H1 (cell line): ENCODE measurements at regions not wholly inside any gene's neighbourhood (a gene's known extent, or its start where the extent isn't known, plus 50 kb on each side); places are given as distances from the start of the nearest gene placed in this dataset.

Source experiments
- CTCF ChIA-PET: fragments of 300-600 bp; sonication (Branson Sonifier 250); formaldehyde crosslinking; loops from one replicate; lab custom pipeline; 2021; ENCODE audit not compliant: partially characterized antibody; lab: Charles Lee
- POLR2A ChIA-PET: fragments of 300-600 bp; sonication (Branson Sonifier 250); formaldehyde crosslinking; loops from one replicate; lab custom pipeline; 2021; ENCODE audit warnings: inconsistent platforms; ENCODE audit not compliant: partially characterized antibody; lab: Charles Lee
- DNase-seq, 2 experiments: peaks; one replicate each; pipeline versions ENCODE4 v3.0.0 to v3.0.0-alpha.2; 2010 to 2022; ENCODE audit warnings: low spot score in 2 of 2, low read depth in 1 of 2, mixed read lengths in 1 of 2
- FAIRE-seq: peaks from 2 replicates; lab custom pipeline; 2011; peaks lifted over from hg19 to GRCh38; lab: Jason Lieb, UNC
- H2AFZ ChIP-seq: 2 replicates; pipeline ENCODE4 v1.8.1; 2012; ENCODE audit warnings: low read length, inconsistent platforms
- H2AK5ac ChIP-seq: 2 replicates; pipeline ENCODE4 v1.6.1; 2013; ENCODE audit warnings: low read depth, low read length
- H2BK120ac ChIP-seq: replicated peaks from 2 replicates; pipeline ENCODE3; 2013; ENCODE audit warnings: low read depth, low read length, inconsistent platforms
- H2BK12ac ChIP-seq: 2 replicates; pipeline ENCODE4 v1.6.1; 2013; ENCODE audit warnings: low read depth, low read length
- H2BK15ac ChIP-seq: 2 replicates; pipeline ENCODE4 v1.6.1; 2013; ENCODE audit warnings: low read length
- H2BK20ac ChIP-seq: 2 replicates; pipeline ENCODE4 v1.6.1; 2013; ENCODE audit warnings: low read length
- H2BK5ac ChIP-seq: 2 replicates; pipeline ENCODE4 v1.6.1; 2013; ENCODE audit warnings: low read depth, low read length
- H3K14ac ChIP-seq: 2 replicates; pipeline ENCODE4 v1.6.1; 2013; ENCODE audit warnings: inconsistent platforms; ENCODE audit not compliant: insufficient read length
- H3K18ac ChIP-seq: 2 replicates; pipeline ENCODE4 v1.6.1; 2013; ENCODE audit warnings: low read length; ENCODE audit errors: extremely low read depth
- H3K23ac ChIP-seq: 2 replicates; pipeline ENCODE4 v1.6.1; 2013; ENCODE audit warnings: inconsistent platforms; ENCODE audit not compliant: insufficient read length
- H3K23me2 ChIP-seq: 2 replicates; pipeline ENCODE4 v1.6.1; 2013; ENCODE audit warnings: low read depth, low read length
- H3K27ac ChIP-seq: 2 replicates; pipeline ENCODE4 v1.6.1; 2011; ENCODE audit warnings: low read depth, low read length, inconsistent platforms
- H3K27me3 ChIP-seq, 4 experiments: replicated peaks in 1 of 4; 1 replicate in 1 of 4; 2 replicates in 3 of 4; pipeline versions ENCODE4 v1.6.1 to v1.8.1; 2011 to 2013; ENCODE audit warnings: low read length in 3 of 4, mild to moderate bottlenecking in 3 of 4, inconsistent platforms in 2 of 4, mixed read lengths in 2 of 4, moderate library complexity in 1 of 4; ENCODE audit not compliant: control insufficient read depth in 3 of 4, insufficient read depth in 3 of 4; ENCODE audit errors: extremely low read depth in 1 of 4
- H3K36me3 ChIP-seq, 4 experiments: 2 replicates each; pipeline versions ENCODE4 v1.6.1 to v1.8.1; 2011 to 2013; ENCODE audit warnings: mild to moderate bottlenecking in 4 of 4, low read length in 3 of 4, moderate library complexity in 2 of 4, control low read depth in 1 of 4, inconsistent platforms in 1 of 4; ENCODE audit not compliant: insufficient read depth in 4 of 4, control insufficient read depth in 2 of 4
- H3K4ac ChIP-seq: replicated peaks from 2 replicates; pipeline ENCODE3; 2013; ENCODE audit warnings: low read length, low read depth, mixed read lengths, inconsistent platforms; ENCODE audit not compliant: insufficient read length
- H3K4me1 ChIP-seq, 4 experiments: replicated peaks in 1 of 4; 1 replicate in 1 of 4; 2 replicates in 3 of 4; pipeline versions ENCODE4 v1.6.1 to v1.8.1; 2011 to 2013; ENCODE audit warnings: low read length in 3 of 4, inconsistent platforms in 2 of 4, mixed read lengths in 1 of 4; ENCODE audit not compliant: insufficient read depth in 4 of 4, control insufficient read depth in 3 of 4
- H3K4me2 ChIP-seq, 2 experiments: 2 replicates each; pipeline versions ENCODE4 v1.6.1 to v1.8.1; 2011 to 2013; ENCODE audit warnings: low read depth in 2 of 2, low read length in 2 of 2, control low read depth in 1 of 2, inconsistent platforms in 1 of 2, mild to moderate bottlenecking in 1 of 2; ENCODE audit not compliant: insufficient read depth in 1 of 2
- H3K4me3 ChIP-seq, 4 experiments: fragments of 200-600, 300-600 bp in 1 of 4; sonication (generic), shearing (Covaris generic), sonication (Bioruptor Twin) in 1 of 4; 2 replicates each; pipeline versions ENCODE4 v1.5.1 to v1.8.1; 2011 to 2016; ENCODE audit warnings: low read length in 4 of 4, low read depth in 3 of 4, control low read depth in 2 of 4, inconsistent platforms in 2 of 4, mild to moderate bottlenecking in 2 of 4, mixed read lengths in 1 of 4, moderate library complexity in 1 of 4; ENCODE audit not compliant: insufficient read depth in 2 of 4; ENCODE audit errors: extremely low read depth in 1 of 4
- H3K56ac ChIP-seq: replicated peaks from 2 replicates; pipeline ENCODE3; 2013; ENCODE audit warnings: low read depth, mild to moderate bottlenecking, mixed read lengths, low read length, inconsistent platforms; ENCODE audit not compliant: insufficient read length
- H3K79me1 ChIP-seq: 2 replicates; pipeline ENCODE4 v1.6.1; 2013; ENCODE audit warnings: low read depth, low read length, control low read depth
- H3K79me2 ChIP-seq, 2 experiments: 2 replicates each; pipeline versions ENCODE4 v1.6.1 to v1.8.1; 2012 to 2013; ENCODE audit warnings: low read length in 2 of 2, mild to moderate bottlenecking in 2 of 2, inconsistent platforms in 1 of 2; ENCODE audit not compliant: insufficient read depth in 2 of 2, control insufficient read depth in 1 of 2
- H3K9ac ChIP-seq, 4 experiments: replicated peaks in 1 of 4; 1 replicate in 1 of 4; 2 replicates in 3 of 4; pipeline versions ENCODE4 v1.6.1 to v1.8.1; 2011 to 2013; ENCODE audit warnings: low read depth in 3 of 4, low read length in 3 of 4, control low read depth in 2 of 4, mild to moderate bottlenecking in 2 of 4, moderate library complexity in 2 of 4, inconsistent platforms in 1 of 4; ENCODE audit errors: extremely low read depth in 1 of 4
- H3K9me3 ChIP-seq, 2 experiments: 2 replicates each; pipeline versions ENCODE4 v1.6.1 to v1.8.1; 2012 to 2013; ENCODE audit warnings: mild to moderate bottlenecking in 2 of 2, moderate library complexity in 2 of 2, control low read depth in 1 of 2, inconsistent platforms in 1 of 2, low read depth in 1 of 2, low read length in 1 of 2, mixed read lengths in 1 of 2; ENCODE audit not compliant: insufficient read depth in 2 of 2
- H4K20me1 ChIP-seq, 2 experiments: replicated peaks in 1 of 2; 2 replicates each; pipeline versions ENCODE3 to v1.8.1; 2011 to 2013; ENCODE audit warnings: inconsistent platforms in 2 of 2, low read length in 2 of 2, mild to moderate bottlenecking in 1 of 2; ENCODE audit not compliant: insufficient read depth in 2 of 2, control insufficient read depth in 1 of 2
- H4K5ac ChIP-seq: 2 replicates; pipeline ENCODE4 v1.6.1; 2013; ENCODE audit warnings: low read length, low read depth, mixed read lengths, inconsistent platforms; ENCODE audit not compliant: insufficient read length
- H4K8ac ChIP-seq: 2 replicates; pipeline ENCODE4 v1.8.0; 2013; ENCODE audit warnings: mild to moderate bottlenecking, moderate library complexity, low read length, inconsistent platforms; ENCODE audit not compliant: insufficient read depth; ENCODE audit errors: extremely low read depth
- H4K91ac ChIP-seq: replicated peaks from 2 replicates; pipeline ENCODE3; 2013; ENCODE audit warnings: low read length, mixed read lengths, inconsistent platforms; ENCODE audit not compliant: insufficient read length
- ATF2 ChIP-seq: IDR thresholded peaks from 2 replicates; pipeline ENCODE4 v1.6.1; 2012; ENCODE audit warnings: low read length, inconsistent platforms
- SP4 ChIP-seq: IDR thresholded peaks from 2 replicates; pipeline ENCODE4 v1.6.1; 2012; ENCODE audit warnings: low read length, inconsistent platforms
- ZNF274 ChIP-seq: IDR thresholded peaks from 2 replicates; pipeline ENCODE4 v1.7.0; 2012; ENCODE audit warnings: low read length, borderline replicate concordance; ENCODE audit errors: extremely low read depth
- WGBS, 2 experiments: shearing (Covaris generic) in 1 of 2; methylation state at CpG; one replicate each; pipeline versions ENCODE4 v1.1.6 to v1.1.7; 2013 to 2015; ENCODE audit warnings: low lambda C conversion rate in 2 of 2, mixed read lengths in 2 of 2, inconsistent platforms in 1 of 2, low coverage in 1 of 2, missing lambda C conversion rate in 1 of 2; ENCODE audit not compliant: insufficient replicate concordance in 2 of 2, insufficient coverage in 1 of 2, insufficient read length in 1 of 2; ENCODE audit errors: extremely low coverage in 1 of 2, missing lambda C conversion rate in 1 of 2; 5-methylcytosine and 5-hydroxymethylcytosine counted together

DNA sequence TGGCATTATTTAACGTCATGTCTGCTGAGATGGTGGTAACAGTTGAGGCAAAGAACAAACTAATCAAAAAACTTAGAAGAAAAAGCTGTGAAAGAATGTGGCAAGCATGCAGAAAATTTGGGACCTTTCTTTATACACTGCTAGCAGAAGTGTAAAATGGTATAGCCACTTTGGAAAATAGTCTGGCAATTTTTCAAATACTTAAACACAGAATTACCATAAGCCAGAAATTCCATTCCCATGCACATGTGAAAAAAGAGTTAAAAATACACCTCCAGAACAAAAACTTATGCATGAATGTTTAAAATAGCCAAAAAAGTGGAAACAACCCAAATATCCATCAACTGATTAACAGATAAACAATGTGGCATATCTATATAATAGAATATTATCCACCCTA lies 613.3 kb downstream of the TBL1XR1 start:
- DNase-seq (no peak), FAIRE-seq (no peak)
- H3K14ac ChIP-seq, result no peak overlapping the region
- 94% methylated on average over 1 of the region's 1 CpG; no CpG with 5 or more reads in 1 of the 2 experiments for WGBS, 2 experiments
- H3K4ac ChIP-seq, result no peak overlapping the region
- no peaks in the 10 kb centered on the region for H3K9me3 ChIP-seq
- no peak overlapping the region for H4K5ac ChIP-seq
- H3K56ac ChIP-seq, result no peak overlapping the region
- no peak overlapping the region for H3K18ac ChIP-seq
- no peak for TF ChIP-seq ATF2
- no peak for TF ChIP-seq ZNF274
- no peak for TF ChIP-seq SP4
- no peak overlapping the region for H2AK5ac ChIP-seq
- H3K4me3 ChIP-seq, result no peak overlapping the region
- no peak overlapping the region for H3K27ac ChIP-seq
- H2BK120ac ChIP-seq, result no peak overlapping the region
- H3K4me1 ChIP-seq, result no peaks in the 10 kb centered on the region
- no peak overlapping the region for H2BK15ac ChIP-seq
- CTCF ChIA-PET, result no interaction called here
- H3K36me3 ChIP-seq, result no peaks in the 10 kb centered on the region
- no peak overlapping the region for H2AFZ ChIP-seq
- H3K23me2 ChIP-seq, result no peaks in the 10 kb centered on the region; the same call in 1 of the 2 replicates
- no peak overlapping the region for H3K4me2 ChIP-seq
- no peak overlapping the region for H4K8ac ChIP-seq
- POLR2A ChIA-PET, result no interaction called here
- H3K79me1 ChIP-seq, result no peaks in the 10 kb centered on the region
- no peak overlapping the region for H2BK20ac ChIP-seq
- H3K23ac ChIP-seq, result no peak overlapping the region
- H4K20me1 ChIP-seq, result no peaks in the 10 kb centered on the region
- no peaks in the 10 kb centered on the region for H3K79me2 ChIP-seq
- no peak overlapping the region for H2BK12ac ChIP-seq
- H2BK5ac ChIP-seq, result no peak overlapping the region
- H3K9ac ChIP-seq, result no peak overlapping the region
- H3K27me3 ChIP-seq, result peaks cover 0 to 2% (median 0%) of the 10 kb centered on the region in 4 experiments; a peak in 1 of 7 replicates
- no peak overlapping the region for H4K91ac ChIP-seq
